GM18508 (cell line): ENCODE measurements at regions not wholly inside any gene's neighbourhood (a gene's known extent, or its start where the extent isn't known, plus 50 kb on each side); places are given as distances from the start of the nearest gene placed in this dataset.

Experiments
- ATAC-seq: cut with Tn5 transposase; IDR thresholded peaks from one replicate; pipeline ENCODE4 v1.9.1; 2021; ENCODE audit warnings: moderate number of reproducible peaks; ENCODE audit not compliant: insufficient read depth, unreplicated experiment

DNA sequence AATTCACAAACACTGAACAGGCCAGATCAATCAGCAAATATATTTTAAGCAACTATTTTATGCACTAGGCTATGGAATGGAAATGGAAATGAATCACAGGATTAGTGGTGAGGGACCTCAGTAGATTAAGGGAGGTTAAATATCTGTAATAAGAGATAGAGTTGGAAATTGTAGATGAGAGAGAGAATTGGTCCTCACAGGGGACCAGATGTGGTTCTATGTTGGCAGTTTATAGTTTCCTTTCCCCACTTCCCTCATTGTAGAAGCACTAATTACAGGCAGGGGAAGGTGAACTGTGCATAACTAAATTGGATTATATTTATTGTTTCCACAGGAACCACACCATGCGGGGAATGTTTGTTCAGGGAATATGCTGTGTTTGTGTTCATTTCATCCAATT lies 496.2 kb downstream of the ARHGEF28 start:
- ATAC-seq, result no peak

DNA sequence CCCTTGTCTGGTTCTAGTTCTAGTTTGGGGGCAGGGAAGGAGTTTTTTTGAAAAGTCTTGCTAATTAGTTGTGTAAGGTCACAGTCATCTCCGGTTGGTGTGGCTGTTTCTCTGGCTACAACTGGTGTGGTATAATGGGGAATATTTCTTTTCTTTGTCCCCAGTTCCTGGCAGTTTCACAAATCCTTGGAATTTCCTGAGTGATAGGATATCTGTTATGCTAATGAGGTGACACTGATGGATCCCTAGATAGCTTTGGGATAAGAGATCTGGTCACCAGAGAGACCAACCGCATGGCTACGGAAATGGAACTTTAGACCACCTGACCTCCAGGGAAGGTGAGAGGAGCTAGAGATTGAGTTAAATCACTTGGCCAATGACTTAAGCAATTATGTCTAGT lies 494.6 kb downstream of the ARHGEF28 start:
- ATAC-seq, result no peak

DNA sequence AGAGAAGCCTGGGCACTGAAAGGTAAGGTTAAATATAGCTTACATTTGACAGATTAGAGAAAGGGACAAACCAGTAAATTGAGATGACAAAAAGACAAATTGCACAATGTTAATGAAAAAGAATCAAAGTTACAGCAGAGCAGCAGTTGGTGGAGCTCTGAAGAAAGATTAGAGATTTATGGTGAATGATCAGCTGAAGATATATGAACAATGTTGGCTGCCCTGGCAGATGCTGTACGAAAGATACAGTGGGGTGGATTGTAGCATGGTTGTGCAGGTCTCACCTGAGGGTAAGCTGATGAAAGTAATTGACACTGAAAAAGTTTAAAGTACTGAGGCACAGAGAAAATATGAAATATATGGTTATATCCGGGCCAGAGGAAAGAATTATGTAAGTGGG lies 492.1 kb downstream of the ARHGEF28 start:
- ATAC-seq, result no peak

GRCh38 chr5:74116984-74117383 lies 491.0 kb downstream of the ARHGEF28 start:
- ATAC-seq, result no peak

DNA sequence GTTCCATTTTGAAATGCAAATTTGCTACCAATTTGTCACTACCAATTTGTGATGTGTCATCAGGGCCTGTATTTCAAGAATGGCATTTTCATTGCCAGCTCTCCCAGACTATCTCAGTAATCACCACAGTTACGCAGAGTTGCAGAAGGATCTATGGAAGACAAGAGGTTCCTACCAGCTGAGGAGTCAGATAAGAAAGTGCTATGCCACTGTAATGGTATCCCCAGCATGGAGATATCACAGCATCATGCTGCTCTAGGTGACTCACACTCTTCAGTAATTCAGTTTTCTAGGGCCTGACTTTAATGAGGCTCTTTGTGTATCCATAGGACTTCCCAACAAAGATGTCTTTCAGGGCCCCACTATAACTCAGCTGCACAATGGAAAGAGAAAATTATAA lies 490.3 kb downstream of the ARHGEF28 start:
- ATAC-seq, result no peak

DNA sequence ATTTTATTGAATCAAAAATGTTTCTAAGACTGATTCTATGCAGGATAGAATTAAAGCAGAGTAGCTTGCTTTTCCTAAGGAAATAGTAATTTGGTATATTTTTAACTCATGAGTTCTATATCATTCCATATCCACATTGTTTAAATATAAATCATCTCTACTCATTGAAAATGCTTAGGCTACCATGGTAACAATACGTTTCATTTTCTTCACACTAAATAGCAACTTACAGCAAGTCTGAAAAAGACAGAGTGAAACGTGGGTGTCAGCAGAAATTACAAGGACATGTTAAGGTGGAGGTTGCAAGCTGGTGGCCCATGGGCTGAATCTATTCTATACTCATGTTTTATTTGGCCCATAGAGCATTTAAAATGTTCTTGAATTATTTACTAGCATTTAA lies 487.9 kb downstream of the ARHGEF28 start:
- no peak for ATAC-seq

- ATAC-seq, result no peak
Observed at GRCh38 chr5:74113196-74113540, 487.2 kb downstream of the ARHGEF28 start.

DNA sequence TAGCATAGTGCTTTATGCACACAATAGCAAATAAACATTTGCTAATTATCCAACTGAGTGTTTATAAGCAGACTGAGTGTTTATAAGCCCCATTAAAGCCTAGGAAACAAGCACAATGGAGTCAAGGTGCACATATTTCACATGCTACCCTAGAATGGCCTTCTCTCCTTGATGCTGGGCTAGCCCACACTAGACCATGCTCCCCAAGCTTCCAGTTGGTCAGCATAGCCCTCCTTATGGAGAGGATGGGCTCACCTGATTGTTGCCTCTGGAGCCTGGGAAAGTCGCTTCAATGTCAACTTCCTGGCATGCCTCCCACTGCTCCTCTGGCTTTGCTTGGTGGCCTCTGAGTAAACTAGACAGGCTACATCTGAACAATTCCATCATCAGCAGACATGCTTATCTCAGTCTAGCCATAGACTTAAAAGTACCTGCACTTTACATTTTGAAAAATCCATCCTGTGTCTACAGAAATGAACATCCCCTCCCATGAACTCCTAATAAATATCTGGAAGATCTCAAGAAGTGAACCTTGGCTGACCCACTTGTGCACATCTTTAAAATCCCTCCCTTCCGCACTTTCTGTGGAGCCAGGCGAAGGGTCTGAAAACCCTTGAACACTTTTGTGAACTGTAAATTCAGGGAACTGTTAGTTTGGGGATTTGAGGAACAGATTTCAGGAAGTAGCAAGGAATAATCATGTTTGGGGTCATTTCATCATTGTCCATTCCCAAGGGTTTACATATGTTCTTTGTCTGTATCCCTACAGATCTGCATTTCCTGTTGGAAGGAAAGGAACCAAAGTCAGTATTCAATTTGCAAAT lies 486.6 kb downstream of the ARHGEF28 start:
- no peak for ATAC-seq

GRCh38 chr5:74111764-74112163 lies 485.8 kb downstream of the ARHGEF28 start:
- no peak for ATAC-seq

DNA sequence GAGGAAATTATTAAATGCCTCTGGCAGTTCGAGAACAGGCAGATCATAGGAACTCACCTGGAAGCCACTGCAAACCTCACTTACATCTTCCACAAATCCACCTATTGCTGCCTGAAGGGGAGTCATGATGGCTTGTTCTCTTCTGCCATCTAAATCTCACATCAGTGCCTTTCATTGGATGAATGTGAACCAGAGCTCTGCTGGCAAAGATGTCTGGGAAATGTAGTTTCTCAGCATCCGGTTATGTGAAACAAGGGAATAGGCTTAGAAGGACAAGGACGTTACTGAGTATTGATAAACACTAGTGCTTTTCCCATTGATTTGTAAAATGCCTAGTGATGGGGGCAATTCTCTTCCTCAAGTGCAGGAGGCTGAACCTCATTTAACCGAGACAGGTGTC lies 483.3 kb downstream of the ARHGEF28 start:
- no peak for ATAC-seq

DNA sequence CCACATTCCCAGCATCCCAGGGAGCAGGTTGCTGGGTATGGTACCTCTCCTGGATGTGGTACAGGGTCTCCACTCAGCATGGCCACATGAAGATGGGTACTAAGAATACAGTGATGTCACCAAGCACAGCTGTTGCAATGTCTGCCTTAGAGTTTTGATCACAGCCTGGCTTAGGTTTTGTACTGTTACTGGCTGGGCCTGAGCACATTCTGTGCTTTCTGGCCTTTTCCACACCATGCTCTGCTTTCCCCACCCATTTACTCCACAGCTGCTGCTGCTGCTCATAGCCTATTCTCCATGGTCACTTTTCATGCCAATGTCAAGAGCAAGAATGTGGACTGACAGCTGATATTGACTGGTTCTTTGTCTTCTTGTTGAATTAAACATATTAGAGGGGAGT lies 481.9 kb downstream of the ARHGEF28 start:
- no peak for ATAC-seq

DNA sequence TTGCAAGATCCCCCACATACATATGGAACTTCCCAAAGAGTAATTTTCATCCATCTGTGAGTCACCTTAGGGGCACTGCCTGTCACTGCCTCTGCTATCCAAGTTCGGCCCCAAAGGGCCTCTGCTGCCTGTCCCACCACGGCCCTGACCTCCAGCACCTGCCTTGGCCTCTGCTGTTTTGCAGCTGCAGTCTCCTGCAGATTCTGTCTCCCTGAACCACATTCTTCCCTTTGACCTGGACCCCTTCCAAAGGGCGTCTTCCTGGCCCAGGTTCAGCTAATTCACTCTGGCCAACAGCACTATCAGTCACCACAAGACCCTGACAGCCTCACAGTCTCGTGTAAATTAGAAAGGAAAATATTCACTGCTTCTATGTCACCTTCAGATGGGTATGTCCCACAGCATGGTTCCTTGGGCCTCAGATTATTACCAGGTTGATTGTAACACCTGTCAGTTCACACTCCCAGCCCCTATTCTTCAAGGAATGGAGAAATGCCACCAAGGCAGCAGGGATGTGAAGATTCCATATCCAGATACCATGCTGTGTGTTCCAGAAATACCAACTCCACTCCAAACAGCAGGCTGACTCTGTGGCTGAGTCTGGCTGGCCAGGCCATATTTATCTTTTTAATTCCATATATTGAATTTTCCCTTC lies 479.3 kb downstream of the ARHGEF28 start:
- ATAC-seq, result no peak

DNA sequence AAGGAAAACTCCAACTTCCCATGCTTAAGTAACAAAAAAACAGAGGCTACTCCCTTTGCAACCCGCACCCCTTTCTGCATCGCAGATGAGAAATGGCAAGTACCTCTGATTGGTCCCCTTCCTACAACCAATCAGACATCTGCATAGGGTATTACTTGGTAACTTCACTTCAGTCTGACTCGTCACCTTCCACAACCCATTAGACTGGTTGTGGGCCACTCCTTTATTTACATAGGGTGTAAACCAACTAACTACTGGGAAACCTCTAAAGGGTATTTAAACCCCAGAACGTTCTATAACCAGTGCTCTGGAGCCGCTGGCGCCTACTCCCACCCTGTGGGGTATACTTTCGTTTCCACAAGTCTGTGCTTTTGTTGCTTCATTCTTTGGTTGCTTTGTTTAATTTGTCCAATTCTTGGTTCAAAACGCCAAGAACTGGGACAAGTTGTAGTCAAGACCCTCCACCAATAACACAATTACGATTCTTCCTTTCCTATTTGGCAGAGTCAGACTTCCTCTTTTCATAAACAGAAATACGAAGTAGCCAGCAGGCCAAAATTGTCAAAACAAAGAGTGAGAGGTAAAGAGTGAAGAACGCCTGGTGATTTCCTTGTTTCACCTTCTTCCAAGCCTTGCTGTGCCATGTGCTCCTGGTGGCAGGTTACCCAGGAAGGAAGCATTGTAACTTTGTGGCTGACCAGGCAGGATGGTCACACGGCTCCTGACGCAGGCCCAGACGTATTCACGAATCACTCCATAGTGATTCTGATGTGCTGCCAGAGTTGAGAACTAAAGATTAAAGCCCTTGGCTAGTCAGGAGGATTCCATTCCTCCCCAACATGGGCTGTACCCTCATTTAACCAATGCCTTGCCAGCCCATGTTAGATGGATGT lies 477.4 kb downstream of the ARHGEF28 start:
- no peak for ATAC-seq

DNA sequence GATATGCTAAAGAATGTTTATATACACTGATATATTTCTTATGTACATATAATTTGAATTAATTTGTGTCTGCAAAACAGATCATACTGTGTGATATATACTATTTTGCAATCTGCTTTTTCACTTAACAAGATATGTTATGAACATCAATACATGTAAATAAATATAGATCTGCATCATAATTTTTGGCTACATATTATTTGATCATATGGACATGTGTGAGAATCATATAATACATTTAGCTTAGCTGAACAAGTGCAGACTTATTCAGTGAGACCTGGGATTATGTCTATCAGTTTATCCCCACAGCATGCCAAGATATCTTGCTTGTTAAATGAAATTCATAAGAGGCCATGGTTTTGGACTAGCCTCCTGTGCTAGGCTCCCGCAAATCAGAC lies 474.3 kb downstream of the ARHGEF28 start:
- no peak for ATAC-seq

DNA sequence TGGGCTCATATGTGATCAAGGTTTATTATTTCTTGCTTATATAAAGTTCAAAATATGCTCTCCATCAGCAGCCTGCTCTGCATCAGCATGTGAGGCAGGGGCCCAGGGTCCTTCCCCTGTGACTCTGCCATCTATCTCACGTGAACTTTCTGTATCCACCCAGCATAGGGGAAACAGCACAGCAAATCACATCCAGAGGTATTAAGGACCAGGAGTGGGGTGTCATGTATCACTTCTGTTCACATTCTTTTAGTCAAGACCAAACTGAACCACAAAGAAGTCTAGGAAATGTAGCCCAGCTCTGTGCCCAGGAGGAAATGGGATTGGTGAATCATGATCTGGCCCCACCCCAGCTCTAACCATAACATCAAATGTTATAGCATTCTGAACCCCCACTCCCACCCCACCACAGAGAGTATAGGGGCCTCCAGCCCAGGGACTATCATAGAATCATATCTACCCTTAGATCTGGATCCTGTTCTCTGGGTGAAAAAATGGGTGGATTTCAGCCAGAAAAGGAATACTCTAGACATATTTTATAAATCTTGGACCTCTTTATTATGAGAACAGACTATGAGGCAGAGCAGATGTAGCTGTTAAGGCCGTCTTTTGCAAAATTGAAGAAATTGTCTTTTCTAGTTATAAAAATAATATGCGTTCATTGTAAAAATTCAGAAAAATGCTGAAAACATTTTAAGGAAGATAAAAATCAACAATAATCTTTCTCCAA lies 473.7 kb downstream of the ARHGEF28 start:
- ATAC-seq, result no peak

GRCh38 chr5:74098941-74099340 lies 472.9 kb downstream of the ARHGEF28 start:
- no peak for ATAC-seq

DNA sequence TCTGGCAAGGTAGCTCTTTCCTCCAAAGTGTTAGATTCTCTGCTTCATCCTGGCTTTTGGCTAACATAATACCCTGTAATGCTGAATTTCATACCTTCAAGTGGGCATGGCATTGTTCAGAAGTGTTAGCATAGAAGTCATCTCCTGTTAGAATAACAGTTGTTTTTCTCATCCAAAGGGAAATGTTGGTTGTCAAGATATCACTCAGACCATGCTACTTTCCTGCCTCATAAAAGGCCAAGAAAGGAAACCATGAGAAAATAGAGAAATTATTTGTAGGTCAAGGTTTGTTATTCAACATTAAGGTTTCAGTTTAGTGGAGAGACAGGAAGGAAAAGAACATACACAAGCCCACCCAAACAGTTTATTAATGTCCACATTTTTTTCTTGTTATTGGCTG lies 472.5 kb downstream of the ARHGEF28 start:
- no peak for ATAC-seq

DNA sequence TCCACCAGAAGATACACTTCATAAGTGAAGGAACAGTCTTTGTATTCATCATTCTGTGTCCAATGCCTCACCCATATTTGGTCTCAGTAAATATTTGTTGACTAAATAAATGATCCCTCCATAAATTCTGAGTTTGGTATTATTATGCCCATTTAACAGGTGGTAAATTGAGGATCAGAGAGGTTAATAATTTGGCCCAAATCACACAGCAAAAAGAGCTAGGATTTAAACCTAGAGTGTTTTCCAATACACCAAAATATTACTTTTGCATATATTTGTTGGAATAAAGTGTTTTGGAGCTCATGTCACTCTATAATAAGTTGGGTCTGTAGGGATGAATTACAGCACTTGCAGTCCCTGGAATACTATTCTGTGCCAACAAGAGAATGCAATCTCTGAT lies 470.3 kb downstream of the ARHGEF28 start:
- no peak for ATAC-seq

GRCh38 chr5:74095871-74096270 lies 469.9 kb downstream of the ARHGEF28 start:
- no peak for ATAC-seq

DNA sequence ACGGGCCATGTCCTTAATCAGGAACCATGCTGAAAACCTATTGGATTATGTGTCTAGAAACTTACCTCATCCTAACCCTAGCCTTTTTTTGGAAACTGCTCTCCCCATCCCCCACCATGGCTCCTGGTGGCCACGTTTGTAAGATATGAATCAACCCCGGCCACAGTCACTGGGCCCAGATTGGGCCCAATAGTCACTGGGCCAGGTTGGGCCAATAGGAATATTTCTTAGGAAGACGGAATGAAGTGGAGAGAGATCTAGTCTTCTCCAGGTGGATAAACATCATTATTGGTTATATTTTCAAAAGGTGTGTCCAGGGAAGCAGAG lies 468.7 kb downstream of the ARHGEF28 start:
- no peak for ATAC-seq
